ENCODE measurements at regions not wholly inside any gene's neighbourhood (a gene's known extent, or its start where the extent isn't known, plus 50 kb on each side); places are given as distances from the start of the nearest gene placed in this dataset.

DNA sequence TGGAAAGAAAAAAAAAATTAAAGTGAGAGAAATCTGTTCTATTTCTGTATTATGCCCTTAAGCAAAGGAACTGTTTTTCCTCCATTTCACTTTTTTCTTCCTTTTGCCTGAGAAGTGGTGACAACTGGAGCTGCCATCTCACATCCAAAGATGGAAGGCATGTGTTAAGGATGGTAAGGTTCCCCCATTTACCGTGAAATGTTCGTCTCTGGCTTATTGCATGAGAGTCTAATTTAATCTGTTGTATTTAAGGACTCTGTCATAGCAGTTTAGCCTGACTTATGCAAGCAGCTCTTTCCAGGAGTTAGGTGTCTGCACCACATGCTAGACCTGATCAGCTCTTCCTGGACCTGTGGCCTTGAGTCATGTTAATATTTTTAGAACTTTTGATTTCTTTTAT, 389.5 kb upstream of the MAP3K7 start:
- TF ChIP-seq, protein P1, sequence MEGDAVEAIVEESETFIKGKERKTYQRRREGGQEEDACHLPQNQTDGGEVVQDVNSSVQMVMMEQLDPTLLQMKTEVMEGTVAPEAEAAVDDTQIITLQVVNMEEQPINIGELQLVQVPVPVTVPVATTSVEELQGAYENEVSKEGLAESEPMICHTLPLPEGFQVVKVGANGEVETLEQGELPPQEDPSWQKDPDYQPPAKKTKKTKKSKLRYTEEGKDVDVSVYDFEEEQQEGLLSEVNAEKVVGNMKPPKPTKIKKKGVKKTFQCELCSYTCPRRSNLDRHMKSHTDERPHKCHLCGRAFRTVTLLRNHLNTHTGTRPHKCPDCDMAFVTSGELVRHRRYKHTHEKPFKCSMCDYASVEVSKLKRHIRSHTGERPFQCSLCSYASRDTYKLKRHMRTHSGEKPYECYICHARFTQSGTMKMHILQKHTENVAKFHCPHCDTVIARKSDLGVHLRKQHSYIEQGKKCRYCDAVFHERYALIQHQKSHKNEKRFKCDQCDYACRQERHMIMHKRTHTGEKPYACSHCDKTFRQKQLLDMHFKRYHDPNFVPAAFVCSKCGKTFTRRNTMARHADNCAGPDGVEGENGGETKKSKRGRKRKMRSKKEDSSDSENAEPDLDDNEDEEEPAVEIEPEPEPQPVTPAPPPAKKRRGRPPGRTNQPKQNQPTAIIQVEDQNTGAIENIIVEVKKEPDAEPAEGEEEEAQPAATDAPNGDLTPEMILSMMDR (conservative IDR thresholded peaks at IDR 0.05 in 1 of 2, IDR thresholded peaks at IDR 0.05 in 1 of 2; ENCODE audit: low read depth in 1 of 2, low read length in 2 of 2) = no peak
- no peak for TF ChIP-seq EZH2 (IDR thresholded peaks at IDR 0.05; ENCODE audit: low read length, missing control alignments)

Measured in fibroblast of lung (primary cell).